NK-92 treated with Interleukin-12 subunit alpha and Interleukin-12 subunit beta, amount 100 ng/mL, for 24 hours (cell line): ENCODE measurements at regions not wholly inside any gene's neighbourhood (a gene's known extent, or its start where the extent isn't known, plus 50 kb on each side); places are given as distances from the start of the nearest gene placed in this dataset.
A peak's percentile ranks its signal among the peaks of the same experiment; 100 is the strongest.
"Not testable (repeated sequence)": the region's sequence is repeated elsewhere in the genome, so short reads cannot be mapped to it uniquely, and the experiment has no call there.

Experiments
- DNase-seq: peaks from one replicate; lab custom pipeline; 2025; lab: John Stamatoyannopoulos, UW

- no peak for DNase-seq
These were observed 80.7 kb upstream of the CCDC167 start for GRCh38 chr6:37580176-37580955.

GRCh38 chr6:37579444-37580067 lies 79.9 kb upstream of the CCDC167 start:
- no peak for DNase-seq

- no peak for DNase-seq
These were observed 78.4 kb upstream of the CCDC167 start for GRCh38 chr6:37578104-37578503.

- no peak for DNase-seq
These were observed 76.6 kb upstream of the CCDC167 start for GRCh38 chr6:37576336-37576737.

- no peak for DNase-seq
These were observed 75.5 kb upstream of the CCDC167 start for GRCh38 chr6:37575221-37575620.

- no peak for DNase-seq
These were observed 72.6 kb upstream of the CCDC167 start for GRCh38 chr6:37572334-37572733.

GRCh38 chr6:37570482-37571133 lies 70.9 kb upstream of the CCDC167 start:
- no peak for DNase-seq

GRCh38 chr6:37569743-37570481 lies 70.2 kb upstream of the CCDC167 start:
- DNase-seq, result no peak

GRCh38 chr6:37569317-37569716 lies 69.6 kb upstream of the CCDC167 start:
- DNase-seq, result no peak

GRCh38 chr6:37566950-37567349 lies 67.3 kb upstream of the CCDC167 start:
- DNase-seq, result no peak

GRCh38 chr6:37566111-37566949 lies 66.6 kb upstream of the CCDC167 start:
- peak; percentile 21 for DNase-seq

GRCh38 chr6:37565267-37566110 lies 65.8 kb upstream of the CCDC167 start:
- DNase-seq, result no peak

GRCh38 chr6:37562926-37563288 lies 63.2 kb upstream of the CCDC167 start:
- not testable (repeated sequence) for DNase-seq

- no peak for DNase-seq
These were observed 61.7 kb upstream of the CCDC167 start for GRCh38 chr6:37561361-37561760.

GRCh38 chr6:37560737-37561103 lies 61.0 kb upstream of the CCDC167 start:
- DNase-seq, result no peak

- no peak for DNase-seq
These were observed 59.8 kb upstream of the CCDC167 start for GRCh38 chr6:37559501-37559900.

- DNase-seq, result no peak
These were observed 59.4 kb upstream of the CCDC167 start for GRCh38 chr6:37559050-37559449.

GRCh38 chr6:37558646-37559045 lies 59.0 kb upstream of the CCDC167 start:
- no peak for DNase-seq

- DNase-seq, result no peak
These were observed 58.5 kb upstream of the CCDC167 start for GRCh38 chr6:37558168-37558567.

GRCh38 chr6:37557645-37558114 lies 58.0 kb upstream of the CCDC167 start:
- DNase-seq, result no peak
